Stomach smooth muscle (tissue), 2 donors: ENCODE measurements at regions not wholly inside any gene's neighbourhood (a gene's known extent, or its start where the extent isn't known, plus 50 kb on each side); places are given as distances from the start of the nearest gene placed in this dataset.

Experiments used
- H3K27ac ChIP-seq: one replicate; pipeline ENCODE4 v1.7.0; 2013; ENCODE audit warnings: mild to moderate bottlenecking, low read length, inconsistent platforms
- H3K27me3 ChIP-seq, 2 donors: one replicate each; pipeline ENCODE4 v1.7.0; 2013; ENCODE audit warnings: low read length in 2 of 2; ENCODE audit not compliant: insufficient read depth in 2 of 2, control insufficient read depth in 1 of 2
- H3K36me3 ChIP-seq, 2 donors: one replicate each; pipeline ENCODE4 v1.7.0; 2013; ENCODE audit warnings: low read length in 2 of 2; ENCODE audit not compliant: control insufficient read depth in 2 of 2, insufficient read depth in 2 of 2
- H3K4me1 ChIP-seq: one replicate; pipeline ENCODE4 v1.7.0; 2013; ENCODE audit warnings: low read length; ENCODE audit not compliant: control insufficient read depth, insufficient read depth
- H3K4me3 ChIP-seq, 2 donors: one replicate each; pipeline ENCODE4 v1.7.0; 2013; ENCODE audit warnings: low read length in 2 of 2
- H3K9ac ChIP-seq, 2 donors: one replicate each; pipeline ENCODE4 v1.7.0; 2013; ENCODE audit warnings: low read length in 2 of 2, mild to moderate bottlenecking in 1 of 2
- H3K9me3 ChIP-seq, 2 donors: one replicate each; pipeline ENCODE4 v1.7.0; 2013; ENCODE audit warnings: low read length in 2 of 2; ENCODE audit not compliant: control insufficient read depth in 2 of 2
- donor health status: healthy.
- donor health status: Pancreatic carcinoma.

GRCh38 chr13:73717632-73718031 is 416.6 kb downstream of the KLF12 start:
- Histone ChIP-seq H3K36me3 (peaks cover 2 to 9% of the 10 kb centered on the region in 2 donors), H3K27ac (no peak overlapping the region), H3K27me3 (no peaks in the 10 kb centered on the region), H3K4me1 (no peaks in the 10 kb centered on the region), H3K4me3 (no peak overlapping the region), H3K9ac (no peak overlapping the region), H3K9me3 (no peaks in the 10 kb centered on the region)

- no peak overlapping the region for H3K27ac ChIP-seq
- H3K4me3 ChIP-seq = no peak overlapping the region
- H3K9me3 ChIP-seq = no peaks in the 10 kb centered on the region
- no peaks in the 10 kb centered on the region for H3K4me1 ChIP-seq
- H3K36me3 ChIP-seq = peaks cover 2 to 9% of the 10 kb centered on the region in 2 donors
- H3K27me3 ChIP-seq = no peaks in the 10 kb centered on the region
- H3K9ac ChIP-seq = no peak overlapping the region
Measured at GRCh38 chr13:73715911-73716510, 418.2 kb downstream of the KLF12 start.

DNA sequence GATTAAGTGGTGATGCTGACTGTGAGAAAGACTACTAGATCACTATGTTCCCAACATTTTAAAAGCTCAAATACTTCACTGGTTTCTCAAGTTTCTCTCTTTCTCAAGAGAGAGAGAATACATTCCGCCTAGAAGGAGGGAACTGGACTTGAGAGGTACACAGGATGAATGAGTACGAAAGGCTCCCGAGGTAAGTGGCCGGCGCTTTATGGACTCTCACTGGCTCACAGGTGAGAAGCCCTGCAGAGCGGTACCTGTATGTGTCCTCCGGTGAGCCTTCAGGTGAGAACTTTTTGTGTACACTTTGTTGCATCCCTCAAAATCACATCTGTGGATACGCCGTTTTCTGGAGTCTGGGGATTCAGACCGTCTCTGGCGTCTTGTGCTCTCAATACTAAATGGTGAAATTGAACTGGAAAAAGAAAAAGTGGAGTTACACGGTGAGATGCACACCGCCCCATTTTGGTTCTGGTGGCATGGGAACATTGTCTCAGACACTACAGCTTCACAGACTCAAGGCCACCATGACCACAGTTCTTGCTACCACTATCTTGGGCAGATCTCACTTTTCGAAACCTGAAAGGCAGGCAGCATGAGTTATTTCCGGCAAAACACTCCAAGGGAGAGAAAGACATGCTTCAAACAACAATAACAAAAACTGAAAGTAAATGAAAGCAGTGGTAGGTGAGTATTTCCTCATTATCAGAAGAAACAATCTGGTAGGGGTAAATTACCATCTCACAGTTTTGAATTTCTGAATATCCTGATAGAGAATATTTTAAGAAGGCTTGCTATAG is 418.9 kb downstream of the KLF12 start:
- Histone ChIP-seq H3K27me3 (no peaks in the 10 kb centered on the region), H3K36me3 (peaks cover 5 to 9% of the 10 kb centered on the region in 2 donors), H3K27ac (no peak overlapping the region), H3K4me1 (no peaks in the 10 kb centered on the region), H3K4me3 (no peak overlapping the region), H3K9ac (no peak overlapping the region), H3K9me3 (no peaks in the 10 kb centered on the region)

GRCh38 chr13:73714522-73714921 is 419.7 kb downstream of the KLF12 start:
- no peak overlapping the region for H3K9ac ChIP-seq
- peaks cover 5 to 9% of the 10 kb centered on the region in 2 donors for H3K36me3 ChIP-seq
- no peak overlapping the region for H3K4me3 ChIP-seq
- H3K4me1 ChIP-seq = no peaks in the 10 kb centered on the region
- no peaks in the 10 kb centered on the region for H3K27me3 ChIP-seq
- H3K9me3 ChIP-seq = no peaks in the 10 kb centered on the region
- no peak overlapping the region for H3K27ac ChIP-seq

- Histone ChIP-seq H3K36me3 (peaks cover 0 to 3% of the 10 kb centered on the region in 2 donors), H3K9ac (no peak overlapping the region), H3K27ac (no peak overlapping the region), H3K4me3 (no peak overlapping the region), H3K4me1 (no peaks in the 10 kb centered on the region), H3K27me3 (no peaks in the 10 kb centered on the region), H3K9me3 (no peaks in the 10 kb centered on the region)
Measured at GRCh38 chr13:73708393-73708985, 425.7 kb downstream of the KLF12 start.

DNA sequence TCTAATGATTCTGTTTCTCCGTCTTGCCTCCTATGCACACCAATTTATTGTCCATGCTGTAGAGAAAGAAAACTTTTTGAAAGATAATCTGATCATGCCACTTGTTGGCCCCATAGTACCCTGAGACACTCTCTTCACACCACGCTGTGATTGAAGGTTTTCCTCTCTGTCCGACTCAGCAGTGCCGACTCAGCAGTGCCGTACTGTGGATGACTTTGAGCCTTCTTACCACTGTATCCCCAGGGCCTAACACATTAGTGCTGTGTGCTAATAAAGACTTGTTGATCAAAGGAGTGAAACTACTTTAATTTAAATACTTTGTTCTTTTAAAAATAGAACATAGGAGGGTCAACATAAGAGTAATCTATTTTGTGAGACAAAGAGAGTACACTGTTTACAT is 429.6 kb downstream of the KLF12 start:
- H3K36me3 ChIP-seq = no peaks in the 10 kb centered on the region
- H3K27me3 ChIP-seq = no peaks in the 10 kb centered on the region
- H3K4me1 ChIP-seq = no peaks in the 10 kb centered on the region
- H3K9ac ChIP-seq = no peak overlapping the region
- no peaks in the 10 kb centered on the region for H3K9me3 ChIP-seq
- no peak overlapping the region for H3K4me3 ChIP-seq
- H3K27ac ChIP-seq = no peak overlapping the region

DNA sequence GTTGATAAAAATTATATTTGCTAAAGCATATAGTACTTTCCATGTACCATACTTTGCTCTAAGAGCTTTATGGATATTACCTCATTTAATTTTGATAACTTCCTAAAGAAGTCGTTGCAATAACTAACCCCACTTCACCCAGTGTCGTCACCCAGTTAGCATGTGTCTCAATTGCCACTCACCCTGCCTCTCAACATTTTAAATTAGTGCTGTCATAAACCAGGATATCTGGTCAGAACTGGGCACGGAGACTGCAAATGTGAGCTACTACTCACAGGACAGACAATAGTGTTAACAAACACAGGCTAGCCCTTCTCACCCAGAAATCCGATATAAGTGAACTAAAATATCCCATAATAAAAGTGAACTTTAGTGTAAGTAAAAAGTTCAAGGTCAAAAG is 430.6 kb downstream of the KLF12 start:
- Histone ChIP-seq H3K9me3 (no peaks in the 10 kb centered on the region), H3K4me3 (no peak overlapping the region), H3K4me1 (no peaks in the 10 kb centered on the region), H3K9ac (no peak overlapping the region), H3K27ac (no peak overlapping the region), H3K27me3 (no peaks in the 10 kb centered on the region), H3K36me3 (no peaks in the 10 kb centered on the region)

DNA sequence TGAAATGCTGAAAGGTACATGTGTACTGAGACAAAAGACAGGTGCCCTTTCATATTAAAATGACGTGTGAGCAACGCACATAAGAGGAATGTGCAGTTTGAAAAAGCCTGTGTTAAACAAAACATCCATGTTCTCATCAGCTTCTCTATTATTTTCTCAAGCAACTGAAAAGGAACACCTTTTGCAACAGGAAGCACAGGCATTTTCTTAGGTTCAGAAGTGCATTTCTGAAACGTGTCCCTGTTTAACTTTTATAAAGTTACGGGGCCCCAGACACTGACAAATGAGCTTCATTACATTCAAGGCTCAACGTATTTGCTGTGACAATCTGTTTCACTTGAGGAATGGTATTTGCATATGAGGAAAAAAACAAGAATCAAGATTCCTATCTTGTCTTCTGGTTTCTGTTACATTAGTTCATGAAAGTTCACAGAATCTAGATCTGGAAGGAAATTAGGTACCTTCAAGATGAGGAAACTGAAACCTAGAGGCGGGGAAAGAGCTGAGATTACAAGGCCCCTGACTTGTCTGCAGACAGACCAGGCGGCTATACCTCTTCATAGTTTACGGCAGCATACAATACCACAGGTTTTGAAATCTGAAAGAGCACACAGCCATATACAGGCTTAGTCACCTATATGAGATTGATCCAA is 431.7 kb downstream of the KLF12 start:
- H3K27ac ChIP-seq = no peak overlapping the region
- H3K9ac ChIP-seq = no peak overlapping the region
- no peaks in the 10 kb centered on the region for H3K36me3 ChIP-seq
- H3K4me3 ChIP-seq = peak overlapping the region in 1 of 2 donors; percentile 19
- H3K9me3 ChIP-seq = no peaks in the 10 kb centered on the region
- no peaks in the 10 kb centered on the region for H3K27me3 ChIP-seq
- no peaks in the 10 kb centered on the region for H3K4me1 ChIP-seq

GRCh38 chr13:73701160-73701559 is 433.0 kb downstream of the KLF12 start:
- Histone ChIP-seq H3K4me1 (no peaks in the 10 kb centered on the region), H3K9ac (no peak overlapping the region), H3K36me3 (no peaks in the 10 kb centered on the region), H3K27me3 (no peaks in the 10 kb centered on the region), H3K4me3 (no peak overlapping the region), H3K9me3 (no peaks in the 10 kb centered on the region), H3K27ac (no peak overlapping the region)

DNA sequence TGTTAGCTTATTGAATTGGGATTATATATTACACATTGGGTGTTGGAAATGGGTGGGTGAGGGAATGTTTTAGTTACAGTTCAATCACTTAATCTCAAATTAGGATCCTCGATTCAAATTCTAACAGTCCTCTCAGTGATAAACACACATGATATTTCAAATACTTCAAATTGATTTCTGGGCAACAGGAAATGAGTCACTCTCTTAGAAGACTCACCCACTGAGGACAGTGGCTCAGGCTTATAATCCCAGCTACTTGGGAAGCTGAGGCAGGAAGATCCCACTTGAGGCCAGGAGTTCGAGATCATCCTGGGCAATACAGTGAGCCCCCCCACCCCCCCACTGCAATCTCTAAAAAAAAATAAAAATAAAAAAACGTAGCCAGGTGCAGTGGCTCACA is 435.3 kb downstream of the KLF12 start:
- Histone ChIP-seq H3K4me1 (no peaks in the 10 kb centered on the region), H3K4me3 (no peak overlapping the region), H3K36me3 (peaks cover under 1 to 16% of the 10 kb centered on the region in 2 donors), H3K9me3 (no peaks in the 10 kb centered on the region), H3K27me3 (no peaks in the 10 kb centered on the region), H3K27ac (no peak overlapping the region), H3K9ac (no peak overlapping the region)
